GM23248 (cell line): ENCODE measurements at regions not wholly inside any gene's neighbourhood (a gene's known extent, or its start where the extent isn't known, plus 50 kb on each side); places are given as distances from the start of the nearest gene placed in this dataset.

Experiments
- DNase-seq: peaks from one replicate; pipeline ENCODE4 v3.0.0-alpha.2; 2015
- H2AFZ ChIP-seq: fragments of 200-600 bp; sonication (generic); 2 replicates; pipeline ENCODE4 v1.6.1; 2016; ENCODE audit warnings: antibody characterized with exemption
- H3F3A ChIP-seq: fragments of 200-600 bp; sonication (generic); 2 replicates; pipeline ENCODE4 v1.6.1; 2016; ENCODE audit warnings: mild to moderate bottlenecking, antibody characterized with exemption, mixed run types; ENCODE audit not compliant: insufficient read depth
- H3K27ac ChIP-seq: fragments of 200-600 bp; sonication (generic); 2 replicates; pipeline ENCODE4 v1.5.1; 2016; ENCODE audit warnings: mild to moderate bottlenecking
- H3K27me3 ChIP-seq: fragments of 200-600 bp; sonication (generic); replicated peaks from 2 replicates; pipeline ENCODE4 v1.6.1; 2016; ENCODE audit warnings: mild to moderate bottlenecking; ENCODE audit not compliant: insufficient read depth
- H3K36me3 ChIP-seq: fragments of 200-600 bp; sonication (generic); 2 replicates; pipeline ENCODE4 v1.6.1; 2016; ENCODE audit warnings: low read depth, mild to moderate bottlenecking
- H3K4me1 ChIP-seq: fragments of 200-600 bp; sonication (generic); 2 replicates; pipeline ENCODE4 v1.6.1; 2016; ENCODE audit warnings: mild to moderate bottlenecking; ENCODE audit not compliant: insufficient read depth
- H3K4me2 ChIP-seq: fragments of 200-600 bp; sonication (generic); one replicate; pipeline ENCODE4 v1.6.1; 2016; ENCODE audit warnings: mild to moderate bottlenecking; ENCODE audit not compliant: unreplicated experiment
- H3K4me3 ChIP-seq: fragments of 200-600 bp; sonication (generic); 2 replicates; pipeline ENCODE4 v1.5.1; 2016; ENCODE audit warnings: mild to moderate bottlenecking
- H3K79me2 ChIP-seq: fragments of 200-600 bp; sonication (generic); 2 replicates; pipeline ENCODE4 v1.6.1; 2016; ENCODE audit warnings: mild to moderate bottlenecking; ENCODE audit not compliant: insufficient read depth
- H3K9ac ChIP-seq: fragments of 200-600 bp; sonication (generic); 2 replicates; pipeline ENCODE4 v1.6.1; 2016; ENCODE audit warnings: mild to moderate bottlenecking
- H3K9me2 ChIP-seq: fragments of 200-600 bp; sonication (generic); 2 replicates; pipeline ENCODE4 v1.6.1; 2016; ENCODE audit warnings: mixed run types, mild to moderate bottlenecking, moderate library complexity; ENCODE audit not compliant: insufficient read depth
- H3K9me3 ChIP-seq: fragments of 200-600 bp; sonication (generic); one replicate; pipeline ENCODE4 v1.6.1; 2017; ENCODE audit warnings: low read depth
- H4K20me1 ChIP-seq: fragments of 200-600 bp; sonication (generic); 2 replicates; pipeline ENCODE4 v1.6.0; 2016; ENCODE audit not compliant: insufficient read depth
- EZH2 ChIP-seq: fragments of 200-600 bp; sonication (generic); IDR thresholded peaks from 2 replicates; pipeline ENCODE4 v1.6.1; 2018; ENCODE audit warnings: antibody characterized with exemption, mild to moderate bottlenecking; ENCODE audit not compliant: insufficient read depth, poor library complexity, severe bottlenecking
- EZH2phosphoT487 ChIP-seq: fragments of 200-600 bp; sonication (generic); IDR thresholded peaks from 2 replicates; pipeline ENCODE4 v1.6.1; 2018; ENCODE audit warnings: antibody characterized with exemption, moderate library complexity, mild to moderate bottlenecking, low read depth; ENCODE audit not compliant: insufficient read depth
- WGBS, 2 experiments: methylation state at CpG; one replicate each; pipeline ENCODE4 v1.1.6; 2015 to 2017; ENCODE audit warnings: low lambda C conversion rate in 2 of 2, low coverage in 1 of 2; ENCODE audit errors: missing lambda C conversion rate in 2 of 2; 5-methylcytosine and 5-hydroxymethylcytosine counted together
- in situ Hi-C: fragments of 300-500 bp; cut with MboI; formaldehyde crosslinking; loops from 2 replicates; pipeline ENCODE4 v1.15.0; 2020

DNA sequence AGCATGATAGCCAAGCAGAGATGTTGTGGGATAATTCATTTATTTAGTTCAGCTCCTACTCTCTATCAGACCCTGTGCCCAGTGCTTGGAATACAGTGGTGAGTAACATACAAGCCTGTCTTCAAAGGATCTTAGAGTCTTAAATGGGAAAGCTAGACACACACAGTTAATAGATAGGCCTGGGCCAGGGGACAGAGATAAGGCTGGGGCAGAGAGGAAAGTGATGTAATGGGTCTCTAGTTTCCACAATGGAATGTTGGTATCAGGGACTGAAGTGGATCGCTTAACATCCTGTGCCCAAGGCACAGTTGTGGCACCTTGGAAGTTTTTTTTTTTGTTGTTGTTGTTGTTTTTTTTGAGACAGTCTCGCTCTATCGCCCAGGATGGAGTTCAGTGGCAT, 79.9 kb upstream of the POLG start:
- no peaks in the 10 kb centered on the region for H3K36me3 ChIP-seq
- H3F3A ChIP-seq = no peaks in the 10 kb centered on the region
- no peaks in the 10 kb centered on the region for H3K9me2 ChIP-seq
- H3K4me3 ChIP-seq = no peak overlapping the region
- 69 to 72% methylated on average over 3 of the region's 3 CpGs for WGBS, 2 experiments
- no peak for TF ChIP-seq EZH2
- no peak for TF ChIP-seq EZH2phosphoT487
- no peaks in the 10 kb centered on the region for H3K9me3 ChIP-seq
- no peak overlapping the region for H2AFZ ChIP-seq
- no peak overlapping the region for H3K4me2 ChIP-seq
- no peak for DNase-seq
- H3K9ac ChIP-seq = no peak overlapping the region
- H3K27ac ChIP-seq = no peak overlapping the region
- H3K27me3 ChIP-seq = peaks cover 88% of the 10 kb centered on the region
- in situ Hi-C loops = no loop called here
- H3K4me1 ChIP-seq = no peaks in the 10 kb centered on the region
- no peaks in the 10 kb centered on the region for H3K79me2 ChIP-seq
- H4K20me1 ChIP-seq = no peaks in the 10 kb centered on the region

DNA sequence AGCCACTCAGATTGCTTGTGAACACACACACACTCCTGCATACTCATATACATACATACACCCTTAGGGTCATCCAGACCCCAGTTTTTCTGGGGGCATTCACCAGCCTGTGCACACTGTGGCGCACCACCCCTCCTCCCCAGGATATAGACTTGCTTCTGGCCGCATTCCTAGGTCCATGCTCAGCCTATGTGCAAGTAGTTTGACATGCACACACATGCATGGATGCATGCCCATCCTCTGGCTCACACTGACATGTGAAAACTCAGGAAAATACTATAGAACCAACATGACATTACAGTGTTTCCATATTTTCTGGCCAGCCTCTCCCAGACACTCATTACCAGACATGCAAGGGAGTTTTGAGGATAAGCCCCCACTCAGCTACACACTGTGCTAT, 79.3 kb upstream of the POLG start:
- no peaks in the 10 kb centered on the region for H3K9me2 ChIP-seq
- no peak overlapping the region for H3K27ac ChIP-seq
- no peak overlapping the region for H3K9ac ChIP-seq
- no peak for TF ChIP-seq EZH2
- no peak for TF ChIP-seq EZH2phosphoT487
- H2AFZ ChIP-seq = no peak overlapping the region
- peaks cover 91% of the 10 kb centered on the region for H3K27me3 ChIP-seq
- no peak overlapping the region for H3K4me3 ChIP-seq
- no peaks in the 10 kb centered on the region for H3K9me3 ChIP-seq
- H3K4me1 ChIP-seq = no peaks in the 10 kb centered on the region
- H4K20me1 ChIP-seq = no peaks in the 10 kb centered on the region
- no peaks in the 10 kb centered on the region for H3F3A ChIP-seq
- DNase-seq = no peak
- 11 to 31% methylated on average over 2 of the region's 2 CpGs for WGBS, 2 experiments
- no peaks in the 10 kb centered on the region for H3K79me2 ChIP-seq
- H3K4me2 ChIP-seq = no peak overlapping the region
- H3K36me3 ChIP-seq = no peaks in the 10 kb centered on the region
- in situ Hi-C loops = no loop called here

DNA sequence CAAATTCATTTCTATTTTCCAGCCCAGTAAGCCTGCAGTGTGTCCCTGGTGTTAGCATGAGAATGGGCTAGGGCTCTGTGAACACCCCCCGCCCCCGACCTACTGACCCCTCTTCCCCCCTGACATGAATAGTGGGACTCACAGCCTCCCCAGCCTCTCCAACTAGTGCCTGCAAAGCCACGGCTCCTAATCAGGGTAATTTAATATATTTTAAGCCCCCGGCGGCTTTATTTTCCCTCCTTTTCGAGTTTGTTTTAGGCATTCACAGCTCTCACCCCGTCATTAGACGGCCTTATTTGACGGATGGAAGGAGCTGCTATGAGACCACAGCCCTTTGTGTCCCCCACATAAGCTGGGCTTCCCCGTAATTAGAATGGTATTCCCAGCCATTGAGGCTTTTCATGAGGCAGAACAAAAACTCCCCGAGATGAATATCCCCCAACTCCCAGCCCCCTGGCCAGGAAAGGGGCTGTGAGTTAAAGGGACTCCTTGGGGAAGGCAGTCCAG, 78.3 kb upstream of the POLG start:
- DNase-seq = no peak
- Histone ChIP-seq H4K20me1 (no peaks in the 10 kb centered on the region), H2AFZ (no peak overlapping the region), H3K27ac (no peak overlapping the region), H3K4me3 (no peak overlapping the region), H3F3A (no peaks in the 10 kb centered on the region), H3K79me2 (no peaks in the 10 kb centered on the region), H3K9ac (no peak overlapping the region), H3K27me3 (peaks cover 92% of the 10 kb centered on the region), H3K36me3 (no peaks in the 10 kb centered on the region), H3K4me2 (no peak overlapping the region), H3K9me2 (no peaks in the 10 kb centered on the region), H3K9me3 (no peaks in the 10 kb centered on the region), H3K4me1 (no peaks in the 10 kb centered on the region)
- TF ChIP-seq EZH2phosphoT487 = no peak
- TF ChIP-seq EZH2 = peak; percentile 18
- 3 to 4% methylated on average over 9 to 11 of the region's 11 CpGs for WGBS, 2 experiments
- in situ Hi-C loops = no loop called here

DNA sequence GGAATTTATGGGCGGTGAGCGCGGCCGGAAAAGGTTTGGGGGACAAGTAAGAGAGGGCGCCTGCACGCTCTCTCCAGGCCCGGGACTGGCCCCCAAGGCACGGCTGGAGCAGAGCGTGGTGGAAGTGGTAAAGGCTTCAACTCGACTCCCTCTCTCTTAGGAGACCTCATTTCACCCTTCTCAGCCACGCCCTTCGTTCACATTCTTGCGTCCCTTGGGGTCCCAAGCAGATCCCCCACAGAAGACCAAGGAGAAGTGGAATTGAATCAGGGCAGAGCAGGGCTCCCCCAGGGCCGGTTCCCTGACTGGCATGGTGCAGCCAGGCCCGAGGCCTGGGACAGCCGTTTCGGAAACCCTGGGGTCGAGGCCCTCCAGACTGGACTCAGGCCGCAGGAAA, 75.4 kb upstream of the POLG start:
- Histone ChIP-seq H3K27ac (no peak overlapping the region), H3K4me1 (peaks cover 6% of the 10 kb centered on the region; the same call in 1 of the 2 replicates), H3K27me3 (peaks cover 98% of the 10 kb centered on the region), H3K9ac (no peak overlapping the region), H3F3A (no peaks in the 10 kb centered on the region), H3K4me3 (no peak overlapping the region), H2AFZ (no peak overlapping the region), H3K36me3 (no peaks in the 10 kb centered on the region), H3K9me2 (no peaks in the 10 kb centered on the region), H4K20me1 (no peaks in the 10 kb centered on the region), H3K4me2 (no peak overlapping the region), H3K79me2 (no peaks in the 10 kb centered on the region), H3K9me3 (no peaks in the 10 kb centered on the region)
- TF ChIP-seq EZH2phosphoT487 = no peak
- no peak for DNase-seq
- in situ Hi-C loops = no loop called here
- WGBS, 2 experiments = 25 to 30% methylated on average over 16 to 19 of the region's 19 CpGs
